GM12865 (cell line): ENCODE measurements at regions not wholly inside any gene's neighbourhood (a gene's known extent, or its start where the extent isn't known, plus 50 kb on each side); places are given as distances from the start of the nearest gene placed in this dataset.
"Not testable (repeated sequence)": the region's sequence is repeated elsewhere in the genome, so short reads cannot be mapped to it uniquely, and the experiment has no call there.

ENCODE experiments used
- DNase-seq: peaks from one replicate; pipeline ENCODE4 v3.0.0; 2010; ENCODE audit warnings: low read depth
- H3K4me3 ChIP-seq: 2 replicates; pipeline ENCODE4 v1.5.1; 2011; ENCODE audit warnings: mild to moderate bottlenecking, low read depth, low read length, control low read depth
- CTCF ChIP-seq: IDR thresholded peaks from 2 replicates; pipeline ENCODE4 v1.5.1; 2011; ENCODE audit warnings: low read length, control low read depth, low read depth, inconsistent platforms; ENCODE audit not compliant: insufficient read depth; ENCODE audit errors: missing control alignments

GRCh38 chr9:78441396-78441795, 144.5 kb downstream of the PSAT1 start:
- TF ChIP-seq CTCF: no peak
- DNase-seq: no peak
- H3K4me3 ChIP-seq: no peak overlapping the region

- DNase-seq: no peak
- TF ChIP-seq CTCF: no peak
- no peak overlapping the region for H3K4me3 ChIP-seq
Measured at GRCh38 chr9:78441822-78442431, 145.0 kb downstream of the PSAT1 start.

GRCh38 chr9:78442577-78442976, 145.7 kb downstream of the PSAT1 start:
- H3K4me3 ChIP-seq, DNase-seq: not testable (repeated sequence)

GRCh38 chr9:78443946-78444345, 147.0 kb downstream of the PSAT1 start:
- H3K4me3 ChIP-seq: no peak overlapping the region
- TF ChIP-seq CTCF: no peak
- DNase-seq: no peak

- DNase-seq: no peak
- H3K4me3 ChIP-seq: no peak overlapping the region
- no peak for TF ChIP-seq CTCF
Measured at GRCh38 chr9:78448960-78449673, 152.2 kb downstream of the PSAT1 start.

- no peak overlapping the region for H3K4me3 ChIP-seq
- no peak for DNase-seq
- no peak for TF ChIP-seq CTCF
Measured at GRCh38 chr9:78453450-78453849, 156.5 kb downstream of the PSAT1 start.

- no peak for TF ChIP-seq CTCF
- H3K4me3 ChIP-seq: no peak overlapping the region
- no peak for DNase-seq
Measured at GRCh38 chr9:78462611-78463010, 165.7 kb downstream of the PSAT1 start.
